HCT116 (cell line): ENCODE measurements at regions not wholly inside any gene's neighbourhood (a gene's known extent, or its start where the extent isn't known, plus 50 kb on each side); places are given as distances from the start of the nearest gene placed in this dataset.

ENCODE experiments used
- EGR1 ChIP-seq: IDR thresholded peaks from 2 replicates; pipeline ENCODE4 v1.6.1; 2012; ENCODE audit warnings: low read depth
- POLR2AphosphoS5 ChIP-seq: IDR thresholded peaks from 2 replicates; pipeline ENCODE4 v1.6.1; 2011; ENCODE audit warnings: mild to moderate bottlenecking, low read depth, low read length, moderate library complexity
- TF ChIP-seq, protein P1 (sequence below), 3 experiments: fragments of 200-600 bp in 1 of 3; sonication (generic) in 1 of 3; IDR thresholded peaks in 2 of 3; conservative IDR thresholded peaks in 1 of 3; 2 replicates each; pipeline ENCODE4 v1.5.1; 2012 to 2017; ENCODE audit warnings: low read depth in 2 of 3, low read length in 2 of 3, antibody characterized with exemption in 1 of 3, borderline replicate concordance in 1 of 3, control low read depth in 1 of 3, mild to moderate bottlenecking in 1 of 3, mixed read lengths in 1 of 3, mixed run types in 1 of 3, moderate library complexity in 1 of 3; ENCODE audit not compliant: insufficient read depth in 1 of 3

DNA sequence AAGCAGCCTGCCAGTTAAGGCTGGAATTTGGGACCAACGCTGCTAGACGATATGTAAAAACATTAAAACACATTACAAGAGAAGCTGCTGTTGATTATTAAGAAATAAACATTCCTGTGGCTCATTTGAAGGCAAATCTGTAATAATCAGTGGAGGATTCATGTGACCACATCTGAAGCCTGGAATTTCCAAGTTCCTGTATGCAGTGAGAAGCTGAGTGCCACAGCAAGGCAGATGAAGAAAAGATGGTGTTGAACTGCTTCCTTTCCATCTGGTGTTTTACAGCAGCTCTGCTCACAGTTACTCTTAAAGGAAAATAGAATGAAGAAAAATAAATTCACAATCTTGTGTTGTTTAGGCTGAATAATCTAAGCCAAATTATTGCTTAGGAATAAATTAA is 139.3 kb upstream of the ROBO2 start:
- TF ChIP-seq, protein P1, sequence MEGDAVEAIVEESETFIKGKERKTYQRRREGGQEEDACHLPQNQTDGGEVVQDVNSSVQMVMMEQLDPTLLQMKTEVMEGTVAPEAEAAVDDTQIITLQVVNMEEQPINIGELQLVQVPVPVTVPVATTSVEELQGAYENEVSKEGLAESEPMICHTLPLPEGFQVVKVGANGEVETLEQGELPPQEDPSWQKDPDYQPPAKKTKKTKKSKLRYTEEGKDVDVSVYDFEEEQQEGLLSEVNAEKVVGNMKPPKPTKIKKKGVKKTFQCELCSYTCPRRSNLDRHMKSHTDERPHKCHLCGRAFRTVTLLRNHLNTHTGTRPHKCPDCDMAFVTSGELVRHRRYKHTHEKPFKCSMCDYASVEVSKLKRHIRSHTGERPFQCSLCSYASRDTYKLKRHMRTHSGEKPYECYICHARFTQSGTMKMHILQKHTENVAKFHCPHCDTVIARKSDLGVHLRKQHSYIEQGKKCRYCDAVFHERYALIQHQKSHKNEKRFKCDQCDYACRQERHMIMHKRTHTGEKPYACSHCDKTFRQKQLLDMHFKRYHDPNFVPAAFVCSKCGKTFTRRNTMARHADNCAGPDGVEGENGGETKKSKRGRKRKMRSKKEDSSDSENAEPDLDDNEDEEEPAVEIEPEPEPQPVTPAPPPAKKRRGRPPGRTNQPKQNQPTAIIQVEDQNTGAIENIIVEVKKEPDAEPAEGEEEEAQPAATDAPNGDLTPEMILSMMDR (IDR thresholded peaks at IDR 0.05 in 2 of 3, conservative IDR thresholded peaks at IDR 0.05 in 1 of 3; ENCODE audit: borderline replicate concordance in 1 of 3, insufficient read depth in 1 of 3, low read depth in 2 of 3, low read length in 2 of 3): no peak
- TF ChIP-seq POLR2AphosphoS5 (no peak), EGR1 (no peak)
